Stomach (tissue), 8 donors: ENCODE measurements at regions not wholly inside any gene's neighbourhood (a gene's known extent, or its start where the extent isn't known, plus 50 kb on each side); places are given as distances from the start of the nearest gene placed in this dataset.

Source experiments
- DNase-seq, 2 donors: peaks; one replicate each; pipeline versions ENCODE4 v3.0.0 to v3.0.0-alpha.2; 2013 to 2019
- H3K27ac ChIP-seq, 5 donors: fragments of 200-600 bp in 4 of 5; sonication (generic) in 4 of 5; one replicate each; pipeline ENCODE4 v1.5.1; 2013 to 2019; ENCODE audit warnings: mild to moderate bottlenecking in 1 of 5, moderate library complexity in 1 of 5
- H3K27me3 ChIP-seq, 3 donors: fragments of 200-600 bp; sonication (generic); one replicate each; pipeline ENCODE4 v1.5.1; 2017 to 2019; ENCODE audit warnings: mixed run types in 1 of 3
- H3K36me3 ChIP-seq, 4 donors: fragments of 200-600 bp; sonication (generic); 1 replicate in 3 of 4; 2 replicates in 1 of 4; pipeline ENCODE4 v1.5.1; 2016 to 2019
- H3K4me1 ChIP-seq, 4 donors: fragments of 200-600 bp; sonication (generic); one replicate each; pipeline ENCODE4 v1.5.1; 2016 to 2019
- H3K4me3 ChIP-seq, 4 donors: fragments of 200-600 bp; sonication (generic) in 3 of 4; one replicate each; pipeline ENCODE4 v1.5.1; 2016 to 2019; ENCODE audit warnings: mild to moderate bottlenecking in 1 of 4
- H3K9me3 ChIP-seq, 4 donors: fragments of 200-600 bp; sonication (generic); one replicate each; pipeline ENCODE4 v1.5.1; 2016 to 2019
- EP300 ChIP-seq: sonication (generic); formaldehyde crosslinking; IDR thresholded peaks from one replicate; pipeline ENCODE4 v1.6.1; 2017; ENCODE audit warnings: antibody characterized with exemption
- POLR2A ChIP-seq, 4 donors: fragments of 450-650 bp; IDR thresholded peaks; one replicate each; pipeline ENCODE4 v1.6.1; 2016; ENCODE audit warnings: antibody characterized with exemption in 4 of 4, control low read depth in 2 of 4, mild to moderate bottlenecking in 1 of 4, moderate library complexity in 1 of 4
- POLR2AphosphoS5 ChIP-seq, 3 donors: sonication (generic); formaldehyde crosslinking; IDR thresholded peaks; one replicate each; pipeline ENCODE4 v1.6.1; 2016; ENCODE audit warnings: antibody characterized with exemption in 3 of 3
- WGBS, 5 donors: extraction: QIAGEN DNeasy Blood & Tissue Kit in 3 of 5; methylation state at CpG; one replicate each; pipeline versions ENCODE4 v1.1.5 to v1.1.7; 2013 to 2018; 5-methylcytosine and 5-hydroxymethylcytosine counted together
- intact Hi-C: fragments of 100-400 bp; cut with DNase I; formaldehyde crosslinking; loops from one replicate; pipeline ENCODE4 v1.15.1; 2023; ENCODE audit warnings: low total_unique reads
- TF ChIP-seq, protein P1 (sequence below), 7 experiments: fragments of 450-650 bp in 4 of 7; fragments of 200-600 bp in 3 of 7; sonication (generic) in 3 of 7; IDR thresholded peaks; one replicate each; pipeline ENCODE4 v1.5.1; 2016 to 2019; ENCODE audit warnings: antibody characterized with exemption in 7 of 7, control low read depth in 2 of 7, mild to moderate bottlenecking in 1 of 7
- donor health status: healthy with polysubstance abuse.
- donor health status: Bipolar disorder and iron deficiency.
- donor health status: healthy.

GRCh38 chr13:73274147-73274546 is 215.3 kb downstream of the KLF5 start:
- H3K9me3 ChIP-seq, result peaks cover 0 to 7% (median 0%) of the 10 kb centered on the region in 4 donors
- peaks cover 0 to 11% (median 0%) of the 10 kb centered on the region in 4 donors for H3K4me1 ChIP-seq
- no peak for DNase-seq
- H3K36me3 ChIP-seq, result no peaks in the 10 kb centered on the region
- no peak overlapping the region for H3K27ac ChIP-seq
- TF ChIP-seq, protein P1, sequence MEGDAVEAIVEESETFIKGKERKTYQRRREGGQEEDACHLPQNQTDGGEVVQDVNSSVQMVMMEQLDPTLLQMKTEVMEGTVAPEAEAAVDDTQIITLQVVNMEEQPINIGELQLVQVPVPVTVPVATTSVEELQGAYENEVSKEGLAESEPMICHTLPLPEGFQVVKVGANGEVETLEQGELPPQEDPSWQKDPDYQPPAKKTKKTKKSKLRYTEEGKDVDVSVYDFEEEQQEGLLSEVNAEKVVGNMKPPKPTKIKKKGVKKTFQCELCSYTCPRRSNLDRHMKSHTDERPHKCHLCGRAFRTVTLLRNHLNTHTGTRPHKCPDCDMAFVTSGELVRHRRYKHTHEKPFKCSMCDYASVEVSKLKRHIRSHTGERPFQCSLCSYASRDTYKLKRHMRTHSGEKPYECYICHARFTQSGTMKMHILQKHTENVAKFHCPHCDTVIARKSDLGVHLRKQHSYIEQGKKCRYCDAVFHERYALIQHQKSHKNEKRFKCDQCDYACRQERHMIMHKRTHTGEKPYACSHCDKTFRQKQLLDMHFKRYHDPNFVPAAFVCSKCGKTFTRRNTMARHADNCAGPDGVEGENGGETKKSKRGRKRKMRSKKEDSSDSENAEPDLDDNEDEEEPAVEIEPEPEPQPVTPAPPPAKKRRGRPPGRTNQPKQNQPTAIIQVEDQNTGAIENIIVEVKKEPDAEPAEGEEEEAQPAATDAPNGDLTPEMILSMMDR (IDR thresholded peaks at IDR 0.05), result no peak
- TF ChIP-seq POLR2A (IDR thresholded peaks at IDR 0.05) (no peak), POLR2AphosphoS5 (IDR thresholded peaks at IDR 0.05) (no peak), EP300 (no peak)
- intact Hi-C loops, result no loop called here
- H3K27me3 ChIP-seq, result no peaks in the 10 kb centered on the region
- no peak overlapping the region for H3K4me3 ChIP-seq
- WGBS, 5 donors, result 61 to 94% (median 76%) methylated on average over 2 of the region's 2 CpGs

GRCh38 chr13:73273745-73274144 is 214.9 kb downstream of the KLF5 start:
- H3K9me3 ChIP-seq, result peaks cover 0 to 7% (median 0%) of the 10 kb centered on the region in 4 donors
- intact Hi-C loops, result no loop called here
- H3K4me1 ChIP-seq, result peaks cover 0 to 11% (median 0%) of the 10 kb centered on the region in 4 donors
- TF ChIP-seq, protein P1 (IDR thresholded peaks at IDR 0.05), result no peak
- TF ChIP-seq POLR2A (IDR thresholded peaks at IDR 0.05), result no peak
- H3K27ac ChIP-seq, result no peak overlapping the region
- no peak overlapping the region for H3K4me3 ChIP-seq
- no peak for DNase-seq
- 71 to 89% (median 80%) methylated on average over 5 of the region's 5 CpGs for WGBS, 5 donors
- H3K27me3 ChIP-seq, result no peaks in the 10 kb centered on the region
- H3K36me3 ChIP-seq, result no peaks in the 10 kb centered on the region

GRCh38 chr13:73273276-73273675 is 214.5 kb downstream of the KLF5 start:
- TF ChIP-seq EP300 (no peak), POLR2A (IDR thresholded peaks at IDR 0.05) (no peak)
- no peak for DNase-seq
- no peaks in the 10 kb centered on the region for H3K36me3 ChIP-seq
- no peak overlapping the region for H3K4me3 ChIP-seq
- peaks cover 0 to 7% (median 0%) of the 10 kb centered on the region in 4 donors for H3K9me3 ChIP-seq
- peaks cover 0 to 11% (median 0%) of the 10 kb centered on the region in 4 donors for H3K4me1 ChIP-seq
- no peak overlapping the region for H3K27ac ChIP-seq
- 74 to 85% (median 81%) methylated on average over 1 of the region's 1 CpG for WGBS, 5 donors
- no peaks in the 10 kb centered on the region for H3K27me3 ChIP-seq
- intact Hi-C loops, result no loop called here

DNA sequence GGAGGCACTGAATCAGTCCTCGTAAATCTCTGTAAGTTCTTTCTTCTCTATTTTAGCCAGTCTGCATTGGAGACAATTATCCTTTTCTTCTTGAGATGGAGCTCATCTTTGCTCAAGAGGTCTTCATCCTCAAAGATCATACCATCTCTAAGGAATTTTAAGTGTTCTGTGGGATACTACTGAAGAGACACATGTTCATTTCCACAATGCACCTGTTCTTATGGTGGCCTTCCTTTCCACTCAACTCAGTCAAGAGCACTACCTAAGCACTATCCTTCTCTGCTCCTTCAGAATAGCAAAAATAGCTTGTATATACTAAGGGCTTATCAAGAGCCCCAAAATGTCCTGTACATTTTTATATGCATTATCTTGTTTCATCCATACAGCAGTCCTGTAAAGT is 214.0 kb downstream of the KLF5 start:
- peaks cover 0 to 7% (median 0%) of the 10 kb centered on the region in 4 donors for H3K9me3 ChIP-seq
- TF ChIP-seq, protein P1 (IDR thresholded peaks at IDR 0.05), result no peak
- TF ChIP-seq POLR2AphosphoS5 (IDR thresholded peaks at IDR 0.05) (no peak), POLR2A (IDR thresholded peaks at IDR 0.05) (no peak), EP300 (no peak)
- H3K36me3 ChIP-seq, result no peaks in the 10 kb centered on the region
- H3K27me3 ChIP-seq, result no peaks in the 10 kb centered on the region
- H3K4me1 ChIP-seq, result peaks cover 0 to 11% (median 0%) of the 10 kb centered on the region in 4 donors
- no peak overlapping the region for H3K27ac ChIP-seq
- H3K4me3 ChIP-seq, result no peak overlapping the region
- WGBS, 5 donors, result 93 to 100% (median 96%) methylated on average over 1 of the region's 1 CpG
- DNase-seq, result no peak
- intact Hi-C loops, result no loop called here

GRCh38 chr13:73268306-73268705 is 209.5 kb downstream of the KLF5 start:
- no peaks in the 10 kb centered on the region for H3K36me3 ChIP-seq
- DNase-seq, result no peak
- H3K4me3 ChIP-seq, result no peak overlapping the region
- H3K27ac ChIP-seq, result no peak overlapping the region
- H3K9me3 ChIP-seq, result peaks cover 0 to 7% (median 0%) of the 10 kb centered on the region in 4 donors
- peaks cover 0 to 5% (median 0%) of the 10 kb centered on the region in 4 donors for H3K4me1 ChIP-seq
- WGBS, 5 donors, result 62 to 88% (median 80%) methylated on average over 1 of the region's 1 CpG
- intact Hi-C loops, result no loop called here
- TF ChIP-seq POLR2AphosphoS5 (IDR thresholded peaks at IDR 0.05), result no peak
- no peaks in the 10 kb centered on the region for H3K27me3 ChIP-seq
